Activated CD4-positive, alpha-beta memory T cell treated with anti-CD3 and anti-CD28 coated beads, Interleukin-2, amount 10 ng/mL, durations not matched to agents 7 days and 5 days (primary cell): ENCODE measurements at regions not wholly inside any gene's neighbourhood (a gene's known extent, or its start where the extent isn't known, plus 50 kb on each side); places are given as distances from the start of the nearest gene placed in this dataset.
"Not testable (repeated sequence)": the region's sequence is repeated elsewhere in the genome, so short reads cannot be mapped to it uniquely, and the experiment has no call there.

Experiments used
- CTCF ChIA-PET: fragments of 350-600 bp; sonication (Branson Sonifier 250); formaldehyde crosslinking; loops from one replicate; lab custom pipeline; 2021; ENCODE audit warnings: antibody characterized with exemption, inconsistent platforms; lab: Charles Lee
- POLR2A ChIA-PET: fragments of 350-600 bp; sonication (Branson Sonifier 250); formaldehyde crosslinking; loops from one replicate; lab custom pipeline; 2021; ENCODE audit warnings: antibody characterized with exemption; lab: Charles Lee
- DNase-seq: peaks from one replicate; pipeline ENCODE4 v3.0.0-alpha.2; 2020
- H3K27ac Mint-ChIP-seq: one replicate; pipeline ENCODE4 v1.8.0; 2021; ENCODE audit warnings: mild to moderate bottlenecking, mixed read lengths
- H3K27me3 Mint-ChIP-seq: one replicate; pipeline ENCODE4 v1.8.0; 2021; ENCODE audit warnings: mixed read lengths
- H3K36me3 Mint-ChIP-seq: one replicate; pipeline ENCODE4 v1.8.0; 2021; ENCODE audit warnings: low read depth, mixed read lengths
- H3K4me1 Mint-ChIP-seq: one replicate; pipeline ENCODE4 v1.8.0; 2021; ENCODE audit warnings: mixed read lengths
- H3K4me3 Mint-ChIP-seq: one replicate; pipeline ENCODE4 v1.8.0; 2021; ENCODE audit warnings: mild to moderate bottlenecking, mixed read lengths
- H3K9me3 Mint-ChIP-seq: one replicate; pipeline ENCODE4 v1.8.0; 2021; ENCODE audit warnings: mixed read lengths

DNA sequence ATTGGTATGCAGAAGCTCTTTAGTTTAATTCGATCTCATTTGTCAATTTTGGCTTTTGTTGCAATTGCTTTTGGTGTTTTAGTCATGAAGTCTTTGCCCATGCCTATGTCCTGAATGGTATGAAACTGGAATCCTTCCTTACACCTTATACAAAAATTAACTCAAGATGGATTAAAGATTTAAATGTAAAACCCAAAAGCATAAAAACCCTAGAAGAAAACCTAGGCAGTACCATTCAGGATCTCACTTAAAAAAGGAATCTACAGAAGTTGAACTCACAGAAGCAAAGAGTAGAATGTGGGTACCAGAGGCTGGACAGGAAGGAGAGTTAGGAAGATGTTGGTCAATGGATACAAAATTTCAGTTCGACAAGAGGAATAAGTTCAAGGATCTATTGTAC is 249.9 kb downstream of the DOK5 start:
- CTCF ChIA-PET, H3K4me3 Mint-ChIP-seq, POLR2A ChIA-PET, H3K4me1 Mint-ChIP-seq, H3K9me3 Mint-ChIP-seq, H3K36me3 Mint-ChIP-seq, H3K27me3 Mint-ChIP-seq, H3K27ac Mint-ChIP-seq, DNase-seq: not testable (repeated sequence)

DNA sequence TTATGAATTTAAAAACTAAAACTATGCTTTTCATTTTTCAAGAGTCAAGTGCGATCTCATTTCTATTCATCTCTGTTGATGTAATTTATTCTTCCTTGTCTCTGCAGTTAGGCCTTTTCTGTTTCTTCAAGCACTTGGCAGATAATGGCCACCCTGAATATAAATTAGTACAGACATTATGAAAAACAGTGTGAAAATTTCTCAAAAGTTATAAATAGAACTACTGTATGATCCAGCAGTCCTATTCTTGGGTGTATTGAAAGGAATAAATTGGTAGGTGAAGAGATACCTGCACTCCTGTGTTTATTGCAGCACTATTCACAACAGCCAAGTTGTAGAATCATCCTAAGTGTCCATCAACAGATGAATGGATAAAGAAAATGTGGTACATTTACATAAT is 248.3 kb downstream of the DOK5 start:
- DNase-seq, result no peak
- no peak overlapping the region for H3K27ac Mint-ChIP-seq
- POLR2A ChIA-PET, result no interaction called here
- H3K4me3 Mint-ChIP-seq, result no peak overlapping the region
- no peaks in the 10 kb centered on the region for H3K27me3 Mint-ChIP-seq
- H3K4me1 Mint-ChIP-seq, result no peaks in the 10 kb centered on the region
- H3K36me3 Mint-ChIP-seq, result no peaks in the 10 kb centered on the region
- CTCF ChIA-PET, result no interaction called here
- no peaks in the 10 kb centered on the region for H3K9me3 Mint-ChIP-seq

DNA sequence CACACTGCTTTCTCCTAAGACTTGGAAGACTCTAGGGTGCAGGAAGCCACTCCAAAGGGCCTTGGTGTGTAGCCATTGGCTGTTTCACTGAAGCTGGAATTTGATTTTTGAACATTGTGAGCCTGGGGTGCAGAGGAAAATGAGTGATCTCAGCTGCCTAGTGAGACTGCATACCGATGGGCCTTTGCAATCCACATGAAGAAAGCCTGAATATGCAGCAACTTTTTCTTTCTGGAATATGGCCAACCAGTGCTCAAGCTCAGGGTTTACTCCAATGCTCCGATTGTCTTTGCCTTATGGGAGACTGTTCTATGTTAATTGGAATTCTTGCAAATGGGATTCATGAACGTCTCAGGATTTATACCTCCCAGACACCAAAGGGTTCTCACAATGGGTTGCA is 242.6 kb downstream of the DOK5 start:
- no peak overlapping the region for H3K4me3 Mint-ChIP-seq
- no peaks in the 10 kb centered on the region for H3K4me1 Mint-ChIP-seq
- no peaks in the 10 kb centered on the region for H3K27me3 Mint-ChIP-seq
- H3K36me3 Mint-ChIP-seq, result no peaks in the 10 kb centered on the region
- no peak overlapping the region for H3K27ac Mint-ChIP-seq
- no peak for DNase-seq
- ChIA-PET CTCF (no interaction called here), POLR2A (no interaction called here)
- H3K9me3 Mint-ChIP-seq, result no peaks in the 10 kb centered on the region

DNA sequence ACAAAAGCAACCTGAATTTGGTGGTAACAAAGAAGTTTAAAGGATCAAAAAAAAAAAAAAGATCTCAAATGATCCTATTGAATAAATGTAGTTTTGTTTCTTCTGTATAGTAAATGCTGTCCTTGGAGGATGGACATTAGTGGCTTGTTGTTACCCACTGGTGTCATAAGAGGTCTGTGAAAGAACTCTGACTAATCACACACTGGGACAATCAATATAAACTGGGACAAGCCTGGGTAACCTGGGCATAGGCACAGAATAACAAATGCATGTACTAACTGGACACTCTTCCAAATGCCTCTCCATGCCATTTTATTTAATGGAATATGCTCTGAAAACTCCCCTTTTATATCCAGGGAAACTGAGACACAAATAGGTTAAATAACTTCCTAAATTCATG is 241.4 kb downstream of the DOK5 start:
- no peaks in the 10 kb centered on the region for H3K4me1 Mint-ChIP-seq
- H3K36me3 Mint-ChIP-seq, result no peaks in the 10 kb centered on the region
- ChIA-PET CTCF (interaction anchor here (1.2 kb wide), 1 partner anchor 35 kb away, joined by 3 read pairs; no protein-coding TSS in a partner anchor), POLR2A (no interaction called here)
- DNase-seq, result no peak
- H3K4me3 Mint-ChIP-seq, result no peak overlapping the region
- H3K27ac Mint-ChIP-seq, result no peak overlapping the region
- no peaks in the 10 kb centered on the region for H3K9me3 Mint-ChIP-seq
- no peaks in the 10 kb centered on the region for H3K27me3 Mint-ChIP-seq

DNA sequence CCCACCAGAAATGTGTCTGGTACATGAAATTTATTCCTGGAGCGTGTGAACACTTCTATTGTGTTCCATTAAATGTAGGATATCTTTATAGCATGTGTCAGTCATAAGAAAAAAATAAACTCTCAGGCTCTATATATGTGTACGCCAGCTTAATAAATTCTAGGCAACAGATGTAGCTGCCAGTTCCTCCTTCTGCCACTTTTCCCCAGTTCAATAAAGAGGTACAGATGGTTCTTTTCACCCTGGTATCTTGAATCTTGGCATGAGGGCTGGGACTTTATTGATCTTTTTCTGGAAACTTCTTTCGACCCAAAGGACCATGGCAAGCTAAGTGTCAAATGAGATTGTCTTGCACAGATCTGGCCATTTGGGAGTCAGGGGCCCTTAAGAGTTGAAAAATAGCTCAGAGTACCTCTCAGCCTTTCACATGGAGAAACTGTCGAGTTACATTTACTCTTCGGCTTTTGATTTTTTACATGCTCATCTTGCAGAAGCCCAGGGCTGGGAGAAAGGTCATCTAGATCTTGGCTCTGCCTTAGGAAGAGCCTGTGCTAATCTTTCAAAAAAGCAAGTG is 240.9 kb downstream of the DOK5 start:
- no peak overlapping the region for H3K4me3 Mint-ChIP-seq
- POLR2A ChIA-PET, result no interaction called here
- no peak for DNase-seq
- no peaks in the 10 kb centered on the region for H3K4me1 Mint-ChIP-seq
- no peaks in the 10 kb centered on the region for H3K36me3 Mint-ChIP-seq
- CTCF ChIA-PET, result interaction anchor here (1.2 kb wide), 1 partner anchor 35 kb away, joined by 3 read pairs; no protein-coding TSS in a partner anchor
- H3K27me3 Mint-ChIP-seq, result no peaks in the 10 kb centered on the region
- H3K9me3 Mint-ChIP-seq, result no peaks in the 10 kb centered on the region
- no peak overlapping the region for H3K27ac Mint-ChIP-seq

DNA sequence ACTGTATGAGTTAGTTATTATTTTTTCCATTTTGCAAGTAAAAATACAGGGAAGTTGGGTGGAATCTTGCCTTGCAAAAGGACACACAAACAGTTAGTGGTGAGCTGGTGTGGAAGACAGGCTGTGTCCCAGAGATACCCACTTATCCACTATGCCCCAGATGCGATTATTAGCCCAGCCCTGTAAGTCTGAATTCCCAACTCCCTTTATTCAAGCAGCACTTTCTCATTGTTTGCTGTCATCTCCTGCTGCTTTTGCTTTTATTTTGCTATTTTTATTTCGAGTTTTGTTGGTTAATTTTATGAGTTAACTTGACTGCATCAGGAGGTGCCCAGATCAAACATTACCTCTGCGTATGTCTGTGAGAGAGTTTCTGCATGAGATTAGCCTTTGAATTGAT is 239.4 kb downstream of the DOK5 start:
- no peak for DNase-seq
- POLR2A ChIA-PET, result no interaction called here
- Mint-ChIP-seq H3K27ac (no peak overlapping the region), H3K9me3 (no peaks in the 10 kb centered on the region), H3K27me3 (no peaks in the 10 kb centered on the region), H3K4me1 (no peaks in the 10 kb centered on the region), H3K36me3 (no peaks in the 10 kb centered on the region), H3K4me3 (no peak overlapping the region)
- CTCF ChIA-PET, result no interaction called here

DNA sequence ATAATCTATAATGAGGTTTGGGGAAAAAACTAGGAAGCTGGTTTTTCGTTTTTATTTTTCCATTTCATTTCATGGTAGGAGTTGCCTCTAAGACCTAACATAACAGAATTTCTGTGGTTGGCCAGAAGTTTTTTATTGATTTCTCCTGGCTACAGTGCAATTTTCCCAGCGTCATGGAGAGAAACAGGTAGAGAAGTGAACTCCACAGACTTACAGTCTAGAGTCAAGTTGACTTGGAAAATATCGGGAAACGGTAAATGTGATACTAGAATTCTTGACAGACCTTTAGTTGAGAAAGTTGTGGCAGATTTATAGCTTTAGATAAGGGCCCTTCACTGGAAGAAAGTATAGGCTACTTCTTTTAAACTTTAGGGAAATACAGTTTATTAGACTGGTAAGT is 238.3 kb downstream of the DOK5 start:
- Mint-ChIP-seq H3K27me3 (no peaks in the 10 kb centered on the region), H3K36me3 (no peaks in the 10 kb centered on the region), H3K27ac (no peak overlapping the region), H3K9me3 (no peaks in the 10 kb centered on the region), H3K4me3 (no peak overlapping the region), H3K4me1 (no peaks in the 10 kb centered on the region)
- no peak for DNase-seq
- ChIA-PET CTCF (no interaction called here), POLR2A (no interaction called here)

DNA sequence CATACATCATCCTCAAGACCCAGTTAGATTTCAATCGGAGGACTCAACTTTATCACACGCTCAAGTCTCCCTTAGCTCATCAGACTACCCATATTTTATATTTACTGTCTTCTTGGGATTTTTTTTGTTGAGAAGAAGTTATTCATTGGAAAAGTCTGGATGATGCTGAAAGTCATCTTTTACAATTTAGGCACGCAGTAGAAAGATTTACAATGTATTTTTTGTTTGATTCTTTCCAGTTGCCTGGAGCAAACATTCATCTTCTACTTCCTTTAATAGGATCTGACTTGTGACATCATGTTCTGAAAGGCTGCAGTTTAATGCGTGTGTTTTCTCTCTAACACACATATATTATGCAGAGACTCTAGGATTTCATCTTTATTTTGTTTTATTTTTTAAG is 235.7 kb downstream of the DOK5 start:
- H3K4me1 Mint-ChIP-seq, result no peaks in the 10 kb centered on the region
- CTCF ChIA-PET, result no interaction called here
- H3K4me3 Mint-ChIP-seq, result no peak overlapping the region
- no peak overlapping the region for H3K27ac Mint-ChIP-seq
- H3K9me3 Mint-ChIP-seq, result no peaks in the 10 kb centered on the region
- POLR2A ChIA-PET, result no interaction called here
- H3K36me3 Mint-ChIP-seq, result no peaks in the 10 kb centered on the region
- no peaks in the 10 kb centered on the region for H3K27me3 Mint-ChIP-seq
- DNase-seq, result no peak

DNA sequence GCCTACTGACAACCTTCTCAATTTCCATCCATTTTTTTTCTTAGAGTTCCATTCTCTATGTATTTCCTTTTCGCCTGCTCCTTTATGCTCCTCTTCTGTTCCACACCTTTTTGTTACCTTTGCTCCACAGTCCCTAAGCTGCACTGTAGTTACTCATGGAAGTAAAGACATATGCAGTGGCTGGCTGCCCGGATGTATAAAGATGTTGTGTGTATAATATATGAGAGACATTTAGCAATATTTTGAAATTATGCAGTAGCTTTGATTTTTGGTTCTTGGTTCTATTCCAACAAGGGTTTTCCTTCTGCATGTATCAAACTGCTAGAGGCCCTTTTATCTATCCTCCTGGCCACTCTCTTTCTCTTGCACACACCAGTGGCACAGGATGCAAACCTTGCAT is 234.9 kb downstream of the DOK5 start:
- no peak overlapping the region for H3K4me3 Mint-ChIP-seq
- ChIA-PET POLR2A (no interaction called here), CTCF (no interaction called here)
- H3K27ac Mint-ChIP-seq, result no peak overlapping the region
- H3K27me3 Mint-ChIP-seq, result no peaks in the 10 kb centered on the region
- no peak for DNase-seq
- no peaks in the 10 kb centered on the region for H3K9me3 Mint-ChIP-seq
- no peaks in the 10 kb centered on the region for H3K36me3 Mint-ChIP-seq
- H3K4me1 Mint-ChIP-seq, result no peaks in the 10 kb centered on the region

DNA sequence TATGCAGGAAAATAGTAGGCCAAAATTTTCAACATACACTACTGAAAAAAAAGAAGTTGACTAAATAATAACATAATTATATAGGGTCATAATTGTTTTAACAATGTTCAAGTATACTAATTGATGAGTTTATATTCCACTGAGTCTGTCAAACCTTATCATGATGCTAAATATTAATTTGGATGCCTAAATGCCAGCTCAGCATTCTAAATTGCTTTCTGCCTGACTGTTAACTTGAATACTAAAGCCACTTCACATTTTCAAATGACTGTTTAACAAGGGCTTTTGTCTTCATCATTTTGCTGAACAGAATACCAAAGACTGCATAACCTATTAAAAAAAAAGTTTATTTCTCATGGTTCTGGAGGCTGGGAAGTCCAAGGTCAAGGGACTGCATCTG is 232.8 kb downstream of the DOK5 start:
- no peak for DNase-seq
- ChIA-PET POLR2A (no interaction called here), CTCF (no interaction called here)
- H3K27ac Mint-ChIP-seq, result no peak overlapping the region
- no peaks in the 10 kb centered on the region for H3K9me3 Mint-ChIP-seq
- H3K27me3 Mint-ChIP-seq, result no peaks in the 10 kb centered on the region
- no peaks in the 10 kb centered on the region for H3K36me3 Mint-ChIP-seq
- no peaks in the 10 kb centered on the region for H3K4me1 Mint-ChIP-seq
- H3K4me3 Mint-ChIP-seq, result no peak overlapping the region

DNA sequence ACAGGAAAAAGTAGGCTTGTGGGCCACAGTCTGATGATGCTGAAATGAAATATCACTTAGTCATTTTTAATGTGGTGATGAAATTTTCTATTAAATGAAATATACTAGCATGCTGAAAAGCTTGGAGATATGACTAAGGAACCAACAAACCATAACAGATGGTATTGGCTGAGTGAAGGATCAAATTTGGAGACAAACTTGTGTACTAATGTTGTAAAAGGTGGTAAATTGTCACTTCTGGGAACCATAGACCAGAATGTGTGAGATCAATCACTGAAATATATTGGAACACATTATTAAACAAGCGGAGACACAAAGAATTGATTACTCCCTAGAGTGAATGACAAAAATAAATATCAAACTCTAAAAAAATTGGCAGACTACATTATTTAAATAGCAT is 232.4 kb downstream of the DOK5 start:
- CTCF ChIA-PET, result no interaction called here
- H3K4me1 Mint-ChIP-seq, result no peaks in the 10 kb centered on the region
- H3K4me3 Mint-ChIP-seq, result no peak overlapping the region
- H3K27me3 Mint-ChIP-seq, result no peaks in the 10 kb centered on the region
- no peaks in the 10 kb centered on the region for H3K9me3 Mint-ChIP-seq
- POLR2A ChIA-PET, result no interaction called here
- no peaks in the 10 kb centered on the region for H3K36me3 Mint-ChIP-seq
- no peak for DNase-seq
- no peak overlapping the region for H3K27ac Mint-ChIP-seq

DNA sequence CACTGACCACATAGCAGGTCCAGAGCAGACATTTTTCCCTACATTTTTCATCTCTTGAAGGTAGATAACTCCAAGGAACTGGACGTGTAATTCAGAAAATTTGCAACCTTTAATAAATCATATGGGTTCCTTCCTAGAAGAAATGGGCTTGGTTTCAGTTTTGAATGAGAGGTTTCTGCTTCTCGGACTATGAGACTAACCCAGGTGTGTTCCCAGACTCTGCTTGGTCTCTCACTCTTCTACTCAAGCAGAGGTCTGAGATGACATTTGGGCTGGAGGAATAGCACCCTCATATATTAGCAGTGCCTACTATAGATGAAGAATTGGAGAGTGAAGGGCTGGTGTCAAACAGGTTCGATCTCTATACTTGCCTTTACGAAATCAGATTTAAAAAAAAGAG is 231.2 kb downstream of the DOK5 start:
- Mint-ChIP-seq H3K4me3 (no peak overlapping the region), H3K27me3 (no peaks in the 10 kb centered on the region), H3K27ac (no peak overlapping the region), H3K4me1 (no peaks in the 10 kb centered on the region), H3K9me3 (no peaks in the 10 kb centered on the region), H3K36me3 (no peaks in the 10 kb centered on the region)
- ChIA-PET CTCF (no interaction called here), POLR2A (no interaction called here)
- DNase-seq, result no peak

DNA sequence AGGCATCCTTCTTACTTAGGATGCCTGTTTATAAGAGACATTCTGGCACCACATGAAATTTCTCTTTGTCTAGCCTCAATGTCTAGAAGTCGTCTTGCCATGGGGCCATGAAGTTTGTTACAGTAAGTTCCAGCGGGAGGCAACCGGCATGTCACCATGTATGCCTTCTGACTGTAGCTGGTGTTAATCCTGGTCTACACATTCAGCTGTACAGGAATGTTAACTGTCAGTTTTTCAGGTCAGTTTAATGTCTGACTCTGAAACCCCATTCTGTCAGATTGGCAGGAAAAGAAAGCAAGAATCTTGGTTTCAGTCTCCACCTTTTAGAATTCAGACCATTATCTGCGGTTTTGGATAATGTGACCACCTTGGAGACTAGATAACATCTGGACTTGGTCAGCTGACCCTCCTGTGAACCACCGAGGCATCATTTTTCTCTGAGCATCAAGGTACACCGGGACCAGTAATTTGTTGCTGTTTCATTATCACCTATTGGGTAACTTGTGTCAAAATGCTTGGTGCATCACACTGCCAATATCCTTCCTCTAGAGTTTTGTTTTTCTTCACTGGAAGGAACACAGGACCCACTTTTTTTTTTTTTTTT is 228.7 kb downstream of the DOK5 start:
- ChIA-PET CTCF (no interaction called here), POLR2A (no interaction called here)
- no peak overlapping the region for H3K27ac Mint-ChIP-seq
- H3K36me3 Mint-ChIP-seq, result no peaks in the 10 kb centered on the region
- no peaks in the 10 kb centered on the region for H3K27me3 Mint-ChIP-seq
- H3K4me1 Mint-ChIP-seq, result no peaks in the 10 kb centered on the region
- H3K9me3 Mint-ChIP-seq, result no peaks in the 10 kb centered on the region
- no peak overlapping the region for H3K4me3 Mint-ChIP-seq
- DNase-seq, result no peak
